WTC11 (cell line): ENCODE measurements at regions not wholly inside any gene's neighbourhood (a gene's known extent, or its start where the extent isn't known, plus 50 kb on each side); places are given as distances from the start of the nearest gene placed in this dataset.

ENCODE experiments used
- EMX1 ChIP-seq: fragments of 250-450 bp; sonication (Bioruptor Pico); IDR thresholded peaks from 2 replicates; pipeline ENCODE4 v1.8.0; 2021; ENCODE audit warnings: mild to moderate bottlenecking
- MYBL2 ChIP-seq: sonication (generic); formaldehyde crosslinking; IDR thresholded peaks from 2 replicates; pipeline ENCODE4 v1.8.1; 2023; ENCODE audit warnings: mild to moderate bottlenecking, moderate library complexity, missing genetic modification reagents
- NFE2L1 ChIP-seq: sonication (generic); formaldehyde crosslinking; IDR thresholded peaks from 2 replicates; pipeline ENCODE4 v1.8.1; 2023; ENCODE audit warnings: missing genetic modification reagents
- SP1 ChIP-seq: sonication (generic); formaldehyde crosslinking; conservative IDR thresholded peaks from 2 replicates; pipeline ENCODE4 v1.8.1; 2022; ENCODE audit warnings: missing genetic modification reagents
- TCF7 ChIP-seq: sonication (generic); formaldehyde crosslinking; IDR thresholded peaks from 2 replicates; pipeline ENCODE4 v1.8.0; 2022; ENCODE audit warnings: mild to moderate bottlenecking, low read depth, missing genetic modification reagents, moderate library complexity
- TEAD1 ChIP-seq: sonication (generic); formaldehyde crosslinking; IDR thresholded peaks from 2 replicates; pipeline ENCODE4 v1.8.0; 2022; ENCODE audit warnings: mild to moderate bottlenecking, missing genetic modification reagents
- ZNF121 ChIP-seq: sonication (generic); formaldehyde crosslinking; IDR thresholded peaks from 2 replicates; pipeline ENCODE4 v1.8.0; 2023; ENCODE audit warnings: missing genetic modification reagents
- ZNF138 ChIP-seq: sonication (generic); formaldehyde crosslinking; conservative IDR thresholded peaks from 2 replicates; pipeline ENCODE4 v1.8.1; 2022; ENCODE audit warnings: mild to moderate bottlenecking, moderate library complexity, missing genetic modification reagents
- ZNF416 ChIP-seq: fragments of 250-450 bp; sonication (Bioruptor Pico); IDR thresholded peaks from 2 replicates; pipeline ENCODE4 v1.9.0; 2021; ENCODE audit warnings: mild to moderate bottlenecking, inconsistent platforms
- TF ChIP-seq, protein P1 (sequence below): sonication (generic); formaldehyde crosslinking; IDR thresholded peaks from 2 replicates; pipeline ENCODE4 v1.8.1; 2023; ENCODE audit warnings: mild to moderate bottlenecking, missing genetic modification reagents, moderate library complexity
- TF ChIP-seq, protein P2 (sequence below): fragments of 200-600 bp; IDR thresholded peaks from 2 replicates; pipeline ENCODE4 v1.8.0; 2022; ENCODE audit warnings: antibody characterized with exemption
- TF ChIP-seq, protein P3 (sequence below): sonication (generic); formaldehyde crosslinking; IDR thresholded peaks from 2 replicates; pipeline ENCODE4 v1.8.0; 2022; ENCODE audit warnings: mild to moderate bottlenecking, missing genetic modification reagents
- TF ChIP-seq, protein P4 (sequence below): sonication (generic); formaldehyde crosslinking; IDR thresholded peaks from 2 replicates; pipeline ENCODE4 v1.8.0; 2023; ENCODE audit warnings: missing genetic modification reagents, mild to moderate bottlenecking, borderline replicate concordance
- TF ChIP-seq, protein P5 (sequence below): sonication (generic); formaldehyde crosslinking; IDR thresholded peaks from 2 replicates; pipeline ENCODE4 v1.8.1; 2023; ENCODE audit warnings: mild to moderate bottlenecking, missing genetic modification reagents

DNA sequence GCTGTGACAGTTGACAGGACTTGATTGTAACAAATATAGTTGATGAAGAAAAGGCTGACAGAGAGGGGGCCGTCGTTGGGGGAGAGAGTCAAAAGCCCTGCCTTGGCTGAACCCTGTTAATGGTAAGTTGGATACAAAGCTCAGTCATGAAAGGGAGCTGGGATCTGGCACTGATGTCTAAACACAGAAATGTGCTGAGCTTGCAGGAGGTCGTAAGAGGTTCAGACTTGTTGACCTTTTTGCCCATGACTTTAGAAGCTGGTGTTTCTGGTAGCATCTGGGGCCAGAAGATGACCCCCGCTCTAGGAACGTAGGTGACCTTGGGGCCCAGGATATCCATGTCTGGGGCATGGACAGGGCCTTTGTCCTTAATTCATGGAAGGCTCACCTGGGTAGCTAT lies 294.7 kb downstream of the TCF7L2 start:
- TF ChIP-seq, protein P1, sequence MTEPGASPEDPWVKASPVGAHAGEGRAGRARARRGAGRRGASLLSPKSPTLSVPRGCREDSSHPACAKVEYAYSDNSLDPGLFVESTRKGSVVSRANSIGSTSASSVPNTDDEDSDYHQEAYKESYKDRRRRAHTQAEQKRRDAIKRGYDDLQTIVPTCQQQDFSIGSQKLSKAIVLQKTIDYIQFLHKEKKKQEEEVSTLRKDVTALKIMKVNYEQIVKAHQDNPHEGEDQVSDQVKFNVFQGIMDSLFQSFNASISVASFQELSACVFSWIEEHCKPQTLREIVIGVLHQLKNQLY (CRISPR knock-in tag), result no peak
- no peak for TF ChIP-seq MYBL2 (CRISPR knock-in tag)
- TF ChIP-seq ZNF121 (CRISPR knock-in tag), result no peak
- TF ChIP-seq TCF7 (CRISPR knock-in tag), result no peak
- TF ChIP-seq ZNF138 (CRISPR knock-in tag), result no peak
- TF ChIP-seq SP1 (CRISPR knock-in tag), result no peak
- TF ChIP-seq, protein P2, sequence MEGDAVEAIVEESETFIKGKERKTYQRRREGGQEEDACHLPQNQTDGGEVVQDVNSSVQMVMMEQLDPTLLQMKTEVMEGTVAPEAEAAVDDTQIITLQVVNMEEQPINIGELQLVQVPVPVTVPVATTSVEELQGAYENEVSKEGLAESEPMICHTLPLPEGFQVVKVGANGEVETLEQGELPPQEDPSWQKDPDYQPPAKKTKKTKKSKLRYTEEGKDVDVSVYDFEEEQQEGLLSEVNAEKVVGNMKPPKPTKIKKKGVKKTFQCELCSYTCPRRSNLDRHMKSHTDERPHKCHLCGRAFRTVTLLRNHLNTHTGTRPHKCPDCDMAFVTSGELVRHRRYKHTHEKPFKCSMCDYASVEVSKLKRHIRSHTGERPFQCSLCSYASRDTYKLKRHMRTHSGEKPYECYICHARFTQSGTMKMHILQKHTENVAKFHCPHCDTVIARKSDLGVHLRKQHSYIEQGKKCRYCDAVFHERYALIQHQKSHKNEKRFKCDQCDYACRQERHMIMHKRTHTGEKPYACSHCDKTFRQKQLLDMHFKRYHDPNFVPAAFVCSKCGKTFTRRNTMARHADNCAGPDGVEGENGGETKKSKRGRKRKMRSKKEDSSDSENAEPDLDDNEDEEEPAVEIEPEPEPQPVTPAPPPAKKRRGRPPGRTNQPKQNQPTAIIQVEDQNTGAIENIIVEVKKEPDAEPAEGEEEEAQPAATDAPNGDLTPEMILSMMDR, result no peak
- TF ChIP-seq NFE2L1 (CRISPR knock-in tag), result no peak
- no peak for TF ChIP-seq TEAD1 (CRISPR knock-in tag)
- TF ChIP-seq, protein P3, sequence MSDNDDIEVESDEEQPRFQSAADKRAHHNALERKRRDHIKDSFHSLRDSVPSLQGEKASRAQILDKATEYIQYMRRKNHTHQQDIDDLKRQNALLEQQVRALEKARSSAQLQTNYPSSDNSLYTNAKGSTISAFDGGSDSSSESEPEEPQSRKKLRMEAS (CRISPR knock-in tag), result no peak
- no peak for TF ChIP-seq ZNF416 (CRISPR knock-in tag)
- TF ChIP-seq, protein P4, sequence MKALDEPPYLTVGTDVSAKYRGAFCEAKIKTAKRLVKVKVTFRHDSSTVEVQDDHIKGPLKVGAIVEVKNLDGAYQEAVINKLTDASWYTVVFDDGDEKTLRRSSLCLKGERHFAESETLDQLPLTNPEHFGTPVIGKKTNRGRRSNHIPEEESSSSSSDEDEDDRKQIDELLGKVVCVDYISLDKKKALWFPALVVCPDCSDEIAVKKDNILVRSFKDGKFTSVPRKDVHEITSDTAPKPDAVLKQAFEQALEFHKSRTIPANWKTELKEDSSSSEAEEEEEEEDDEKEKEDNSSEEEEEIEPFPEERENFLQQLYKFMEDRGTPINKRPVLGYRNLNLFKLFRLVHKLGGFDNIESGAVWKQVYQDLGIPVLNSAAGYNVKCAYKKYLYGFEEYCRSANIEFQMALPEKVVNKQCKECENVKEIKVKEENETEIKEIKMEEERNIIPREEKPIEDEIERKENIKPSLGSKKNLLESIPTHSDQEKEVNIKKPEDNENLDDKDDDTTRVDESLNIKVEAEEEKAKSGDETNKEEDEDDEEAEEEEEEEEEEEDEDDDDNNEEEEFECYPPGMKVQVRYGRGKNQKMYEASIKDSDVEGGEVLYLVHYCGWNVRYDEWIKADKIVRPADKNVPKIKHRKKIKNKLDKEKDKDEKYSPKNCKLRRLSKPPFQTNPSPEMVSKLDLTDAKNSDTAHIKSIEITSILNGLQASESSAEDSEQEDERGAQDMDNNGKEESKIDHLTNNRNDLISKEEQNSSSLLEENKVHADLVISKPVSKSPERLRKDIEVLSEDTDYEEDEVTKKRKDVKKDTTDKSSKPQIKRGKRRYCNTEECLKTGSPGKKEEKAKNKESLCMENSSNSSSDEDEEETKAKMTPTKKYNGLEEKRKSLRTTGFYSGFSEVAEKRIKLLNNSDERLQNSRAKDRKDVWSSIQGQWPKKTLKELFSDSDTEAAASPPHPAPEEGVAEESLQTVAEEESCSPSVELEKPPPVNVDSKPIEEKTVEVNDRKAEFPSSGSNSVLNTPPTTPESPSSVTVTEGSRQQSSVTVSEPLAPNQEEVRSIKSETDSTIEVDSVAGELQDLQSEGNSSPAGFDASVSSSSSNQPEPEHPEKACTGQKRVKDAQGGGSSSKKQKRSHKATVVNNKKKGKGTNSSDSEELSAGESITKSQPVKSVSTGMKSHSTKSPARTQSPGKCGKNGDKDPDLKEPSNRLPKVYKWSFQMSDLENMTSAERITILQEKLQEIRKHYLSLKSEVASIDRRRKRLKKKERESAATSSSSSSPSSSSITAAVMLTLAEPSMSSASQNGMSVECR (CRISPR knock-in tag), result no peak
- TF ChIP-seq, protein P5, sequence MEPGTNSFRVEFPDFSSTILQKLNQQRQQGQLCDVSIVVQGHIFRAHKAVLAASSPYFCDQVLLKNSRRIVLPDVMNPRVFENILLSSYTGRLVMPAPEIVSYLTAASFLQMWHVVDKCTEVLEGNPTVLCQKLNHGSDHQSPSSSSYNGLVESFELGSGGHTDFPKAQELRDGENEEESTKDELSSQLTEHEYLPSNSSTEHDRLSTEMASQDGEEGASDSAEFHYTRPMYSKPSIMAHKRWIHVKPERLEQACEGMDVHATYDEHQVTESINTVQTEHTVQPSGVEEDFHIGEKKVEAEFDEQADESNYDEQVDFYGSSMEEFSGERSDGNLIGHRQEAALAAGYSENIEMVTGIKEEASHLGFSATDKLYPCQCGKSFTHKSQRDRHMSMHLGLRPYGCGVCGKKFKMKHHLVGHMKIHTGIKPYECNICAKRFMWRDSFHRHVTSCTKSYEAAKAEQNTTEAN, result no peak
- no peak for TF ChIP-seq EMX1 (CRISPR knock-in tag)
